Right ventricle myocardium inferior (tissue), 1 donor: ENCODE measurements at regions not wholly inside any gene's neighbourhood (a gene's known extent, or its start where the extent isn't known, plus 50 kb on each side); places are given as distances from the start of the nearest gene placed in this dataset.

Experiments
- ATAC-seq: fragments of 200-7000 bp; cut with Tn5 transposase; one replicate; pipeline ENCODE4 v1.9.1; 2020; ENCODE audit warnings: mild to moderate bottlenecking, moderate library complexity
- DNase-seq: peaks from one replicate; pipeline ENCODE4 v3.0.0; 2021; ENCODE audit errors: missing footprints
- intact Hi-C: fragments of 100-400 bp; cut with DNase I; formaldehyde crosslinking; loops from one replicate; pipeline ENCODE4 v1.11.0; 2022
- donor health status: DM: no; HTN: yes; CAD: no; lungs with severe emphysema.

DNA sequence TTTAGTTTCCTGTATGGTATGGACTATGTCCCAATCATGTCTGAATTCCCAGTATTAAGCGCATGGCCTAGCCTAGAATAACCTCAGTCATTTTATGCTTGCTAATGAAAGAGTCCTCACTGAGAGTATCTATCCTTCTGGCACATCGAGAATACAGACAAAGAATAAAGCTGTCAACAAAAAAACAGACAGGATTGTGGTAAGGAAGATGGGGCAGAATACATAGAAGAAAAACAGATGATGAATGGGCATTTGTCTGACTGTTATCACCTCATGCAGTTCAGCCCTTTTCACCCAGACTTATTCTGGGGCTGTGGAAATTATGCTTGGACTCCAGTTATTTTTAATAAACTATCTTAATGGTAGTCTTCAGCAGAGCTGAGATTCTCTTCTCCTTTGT lies 363.8 kb upstream of the TNC start:
- no peak for ATAC-seq
- intact Hi-C loops: no loop called here
- DNase-seq: no peak

DNA sequence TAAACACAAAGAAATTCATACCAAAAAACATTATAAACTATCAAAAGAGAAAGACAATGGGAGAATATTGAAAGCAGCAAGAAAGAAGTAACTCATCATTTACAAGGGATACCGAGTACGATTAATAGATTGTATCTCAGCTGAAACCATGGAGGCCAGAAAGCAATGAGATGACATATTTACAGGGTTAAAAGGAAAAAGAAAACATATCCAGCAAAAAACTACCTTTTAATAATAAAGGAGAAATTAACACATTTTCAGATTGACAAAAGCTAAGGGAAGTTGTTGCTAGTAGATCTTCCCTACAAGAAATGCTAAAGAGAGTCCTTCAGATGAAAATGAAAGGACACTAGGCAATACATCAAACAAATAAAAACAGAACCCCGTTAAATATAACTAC lies 364.8 kb upstream of the TNC start:
- intact Hi-C loops: no loop called here
- DNase-seq (no peak), ATAC-seq (no peak)

DNA sequence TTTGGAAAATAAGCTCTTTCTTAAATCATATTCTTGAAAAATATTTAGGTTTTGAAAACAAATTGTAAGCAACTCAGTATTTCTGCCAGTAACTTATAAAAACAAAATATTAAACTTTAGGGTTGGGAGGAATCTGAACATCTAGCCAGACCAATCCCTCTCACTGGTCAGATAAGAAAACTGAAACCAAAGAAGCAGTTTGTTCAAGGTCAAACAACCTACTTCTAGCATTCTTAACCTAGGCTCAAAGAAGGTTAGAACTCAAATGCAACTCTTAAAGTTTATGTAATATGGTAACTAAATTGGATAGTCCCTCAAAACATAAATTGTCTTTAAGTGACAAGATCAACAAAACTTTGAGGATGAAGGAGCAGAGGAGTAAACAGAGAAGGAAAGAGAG lies 374.9 kb upstream of the TNC start:
- DNase-seq (no peak), ATAC-seq (no peak)
- intact Hi-C loops: no loop called here

DNA sequence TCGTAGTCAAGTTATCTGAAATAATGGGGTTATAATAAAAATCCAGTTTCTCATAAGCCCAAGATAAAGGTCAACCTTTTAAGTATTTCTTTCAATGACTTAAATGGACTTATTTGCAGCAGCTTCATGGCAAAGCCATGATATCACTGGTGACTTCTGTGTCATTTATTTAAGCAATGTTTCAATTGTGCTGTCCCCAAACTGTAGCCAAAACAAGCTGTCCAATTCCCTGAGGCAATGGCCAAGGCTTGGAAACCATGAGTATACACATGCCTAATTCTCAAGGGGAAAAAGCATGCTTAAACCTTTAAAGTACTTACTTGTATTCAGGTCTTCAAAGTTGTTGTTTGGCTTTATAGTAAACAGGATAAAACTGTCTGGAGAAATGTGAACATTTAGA lies 376.4 kb upstream of the TNC start:
- intact Hi-C loops: no loop called here
- ATAC-seq: no peak
- DNase-seq: no peak

DNA sequence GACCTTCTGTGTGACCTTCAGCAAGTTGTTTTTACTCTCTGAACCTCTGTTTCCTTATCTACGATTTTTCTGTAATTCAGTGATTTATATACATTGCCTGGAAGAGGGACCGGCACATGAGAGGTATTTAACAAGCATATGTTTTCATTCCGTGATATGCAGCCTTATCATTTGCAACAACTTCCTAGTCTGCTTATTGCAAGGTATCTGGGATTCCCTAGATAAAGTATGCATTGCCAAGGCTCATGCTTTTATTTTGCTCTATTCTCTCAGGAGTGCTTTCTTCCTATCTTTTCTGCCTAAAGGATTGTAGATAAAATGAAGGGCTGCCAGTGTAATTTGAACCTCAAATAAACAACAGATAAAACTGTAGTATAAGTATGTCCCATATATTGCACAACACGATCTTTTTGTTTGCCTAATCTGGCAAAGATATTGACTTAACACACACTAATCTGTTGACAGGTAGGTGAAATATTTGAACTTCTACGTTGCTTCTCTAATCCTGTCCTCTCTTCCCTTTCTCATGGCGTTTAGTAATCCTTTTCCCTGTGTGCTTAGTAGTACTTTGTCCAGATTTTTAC lies 377.2 kb upstream of the TNC start:
- no peak for DNase-seq
- no peak for ATAC-seq
- intact Hi-C loops: no loop called here

DNA sequence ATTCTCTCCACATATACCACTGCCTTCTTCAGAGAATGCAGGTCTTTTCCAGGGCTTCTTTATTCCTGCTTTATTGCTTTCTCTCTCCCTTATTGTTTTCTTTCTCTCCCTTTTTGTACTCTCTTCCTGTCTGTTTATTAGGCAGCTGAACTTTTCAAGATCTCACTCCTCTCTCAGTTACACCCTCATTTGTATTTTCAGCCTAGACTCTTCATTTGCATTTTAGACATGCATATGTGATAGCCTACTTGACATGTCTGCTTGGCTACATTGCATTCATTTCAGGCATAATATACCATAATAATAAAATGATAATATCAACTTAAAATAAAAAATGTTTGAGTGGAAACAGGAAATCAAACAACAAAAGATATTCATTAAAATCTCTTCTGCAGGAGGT lies 377.9 kb upstream of the TNC start:
- intact Hi-C loops: no loop called here
- DNase-seq: no peak
- ATAC-seq: no peak

DNA sequence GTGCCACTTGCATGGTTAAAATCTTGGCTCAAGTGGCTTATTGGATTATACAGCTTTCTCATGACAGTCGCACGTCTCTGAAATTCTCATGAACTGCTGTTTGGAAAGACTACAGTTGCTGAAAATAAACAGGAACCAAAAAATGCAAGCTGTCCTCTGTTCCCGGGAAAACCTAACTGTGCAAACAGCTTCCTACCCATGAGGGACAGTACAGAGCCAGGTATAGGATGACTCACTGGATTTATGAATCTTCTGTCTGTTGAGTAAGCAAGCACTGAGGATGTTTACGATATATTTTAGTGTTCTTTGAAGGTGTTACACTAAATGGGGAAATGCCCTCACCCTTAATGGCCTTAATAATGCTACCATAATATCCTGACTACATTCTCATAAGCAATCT lies 380.3 kb upstream of the TNC start:
- intact Hi-C loops: no loop called here
- ATAC-seq: no peak
- DNase-seq: no peak

DNA sequence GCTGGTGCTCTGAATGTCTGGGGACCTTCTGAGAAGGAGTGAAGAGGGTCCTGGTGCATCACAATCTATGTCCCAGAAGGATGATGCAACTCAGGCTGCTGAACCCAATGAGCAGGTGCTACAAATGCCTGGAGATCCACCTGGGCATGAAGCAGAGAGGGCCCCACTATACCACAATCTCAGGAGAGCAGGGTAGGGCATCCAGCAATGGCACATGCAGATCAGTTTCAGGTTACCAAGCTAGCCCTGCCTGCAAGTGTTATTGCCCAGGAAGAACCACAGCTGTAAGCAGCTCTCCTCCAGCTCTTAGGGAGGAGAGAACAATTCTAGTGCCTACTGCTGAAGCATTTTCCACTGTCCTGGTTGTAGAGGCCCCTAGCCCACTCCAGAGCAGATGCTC lies 389.2 kb upstream of the TNC start:
- DNase-seq: no peak
- no peak for ATAC-seq
- intact Hi-C loops: no loop called here

DNA sequence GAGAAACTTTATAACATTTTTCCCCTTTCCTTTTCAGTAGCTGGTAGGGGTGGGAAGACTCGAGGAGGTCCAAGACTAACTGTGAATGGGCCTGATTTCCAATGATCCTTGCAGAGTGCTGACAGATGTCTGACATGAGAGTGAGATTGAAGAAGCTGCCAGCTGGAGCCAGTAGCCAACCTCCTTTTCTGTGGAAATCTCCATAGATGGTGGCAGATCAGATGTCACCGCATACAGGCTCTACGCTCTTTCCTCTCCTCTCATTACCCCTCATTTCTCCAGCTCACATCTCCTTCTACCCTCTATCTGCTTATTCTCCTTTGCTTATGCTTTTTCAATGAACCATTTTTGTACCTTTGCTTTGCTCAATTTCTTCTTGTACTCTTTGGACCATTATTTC lies 395.2 kb upstream of the TNC start:
- intact Hi-C loops: no loop called here
- ATAC-seq (no peak), DNase-seq (no peak)

DNA sequence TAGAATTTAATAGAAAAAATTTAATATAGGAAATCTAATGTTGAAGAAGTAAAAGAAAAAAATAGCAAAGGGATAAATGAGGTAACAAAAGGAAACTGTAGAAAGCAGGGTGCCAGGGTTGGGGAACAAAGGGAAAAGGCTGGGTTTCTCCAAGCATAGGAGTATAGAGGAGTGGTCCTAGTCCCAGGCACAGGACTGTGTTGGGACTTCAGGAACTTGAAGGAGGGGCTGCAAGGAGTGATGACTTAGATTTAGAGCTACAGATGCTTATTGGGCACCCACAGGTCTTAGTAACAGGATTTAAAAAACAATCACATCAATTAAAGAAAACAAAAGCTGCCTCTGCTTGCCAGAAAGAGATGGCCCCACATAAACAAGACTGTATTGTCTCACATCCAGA lies 396.5 kb upstream of the TNC start:
- DNase-seq: no peak
- no peak for ATAC-seq
- intact Hi-C loops: no loop called here

DNA sequence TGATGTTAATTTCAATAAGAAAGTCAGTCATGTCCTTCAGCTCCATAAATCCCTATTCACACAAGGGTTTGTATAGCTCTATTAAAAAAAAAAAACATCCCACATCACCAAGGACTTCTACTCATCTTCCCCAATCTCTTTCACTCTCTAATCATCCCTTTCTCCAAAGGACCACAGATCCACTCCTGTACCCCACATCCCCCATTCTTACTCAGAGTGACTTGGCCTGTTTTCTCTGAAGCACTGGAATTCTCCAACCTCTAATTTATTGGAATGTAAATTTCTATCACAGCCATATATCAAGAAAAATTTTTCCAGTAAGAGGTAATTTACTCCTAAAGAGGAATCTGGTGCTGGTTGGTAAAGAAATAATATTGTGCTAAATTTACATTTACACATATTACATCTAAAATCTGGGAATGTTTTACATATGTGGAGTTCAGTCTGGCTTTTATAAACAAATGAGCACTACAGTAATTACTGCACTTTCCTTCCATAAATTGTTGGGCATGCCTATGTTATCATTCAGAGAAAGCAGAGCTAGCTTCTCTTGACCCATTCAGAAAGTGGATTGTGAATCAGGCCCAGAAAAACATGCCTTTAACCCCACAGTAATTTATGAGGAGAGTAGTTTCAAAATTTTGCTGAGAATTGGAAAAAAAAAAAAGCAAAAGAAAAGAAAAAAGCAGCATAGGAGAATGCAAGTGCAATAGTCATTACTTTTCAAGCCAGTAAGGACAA lies 399.5 kb upstream of the TNC start:
- DNase-seq (no peak), ATAC-seq (no peak)
- intact Hi-C loops: no loop called here

DNA sequence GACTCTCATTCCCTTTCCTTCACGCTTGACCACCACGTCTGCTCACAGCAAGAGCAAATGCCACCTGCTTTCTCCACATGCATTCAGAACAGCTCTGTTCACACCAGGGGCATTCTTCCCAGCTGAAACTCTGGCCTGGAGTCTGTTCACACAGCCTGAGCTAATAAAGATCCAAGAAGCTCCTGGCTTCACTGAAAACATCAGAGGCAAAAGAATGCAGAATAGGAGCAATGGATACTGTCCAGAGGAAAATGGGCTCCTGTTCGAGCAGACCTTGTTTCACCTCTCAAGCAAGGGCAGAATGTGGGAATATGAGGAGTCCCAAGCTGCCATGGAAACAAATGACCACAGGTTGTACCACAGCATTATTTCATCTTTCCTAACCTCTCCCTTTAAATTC lies 402.7 kb upstream of the TNC start:
- intact Hi-C loops: loop anchor here (10.0 kb wide), 1 partner anchor 1116 kb away; no protein-coding TSS in a partner anchor
- ATAC-seq: no peak
- DNase-seq: no peak

DNA sequence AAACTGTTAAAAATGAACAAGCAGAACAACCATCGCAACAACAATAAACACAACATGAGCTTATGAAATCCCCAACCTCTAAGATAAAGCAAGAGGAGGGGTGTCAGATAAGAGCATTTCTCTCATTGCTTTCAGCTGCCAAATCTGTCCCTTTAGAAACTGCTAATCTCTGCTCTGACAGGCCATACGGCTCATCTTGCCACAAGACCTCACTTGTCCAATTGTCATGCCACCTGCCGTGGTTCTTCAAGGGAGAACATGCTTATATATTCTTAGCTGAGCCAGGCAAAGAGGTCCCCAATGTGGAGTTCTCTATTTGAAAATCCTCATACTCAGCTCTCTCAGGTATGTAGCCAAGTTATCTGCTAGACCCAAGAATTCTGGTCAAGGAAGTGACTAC lies 405.0 kb upstream of the TNC start:
- intact Hi-C loops: loop anchor here (10.0 kb wide), 1 partner anchor 1118 kb away; no protein-coding TSS in a partner anchor
- DNase-seq: no peak
- ATAC-seq: no peak

DNA sequence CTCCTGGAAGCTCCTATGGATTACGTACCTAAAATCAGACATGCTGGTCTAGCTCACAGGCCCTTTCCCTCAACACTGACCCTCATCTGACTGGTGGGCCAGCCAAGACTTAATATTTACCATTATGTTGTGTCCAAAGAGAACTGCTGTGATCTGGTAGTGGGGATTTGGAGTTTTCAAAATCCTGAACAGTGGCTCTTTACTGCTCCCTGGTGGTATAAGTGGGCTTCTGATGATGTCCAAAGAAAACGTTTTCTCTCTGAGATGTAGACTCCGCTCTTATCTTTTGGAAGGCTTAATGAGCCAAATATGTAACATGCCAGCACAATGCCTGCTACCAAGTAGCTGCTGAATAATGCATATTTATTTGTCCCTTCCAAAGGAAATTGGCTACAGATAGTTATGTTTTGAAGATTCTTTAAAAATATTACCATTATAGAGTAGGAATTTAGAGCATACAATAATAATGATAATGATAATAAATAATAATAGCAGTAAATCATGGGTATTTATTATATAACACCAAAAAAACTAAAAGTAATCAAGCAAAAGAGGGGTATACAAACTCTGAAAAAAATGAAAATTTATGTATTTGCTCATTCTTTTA lies 406.6 kb upstream of the TNC start:
- intact Hi-C loops: loop anchor here (10.0 kb wide), 1 partner anchor 1120 kb away; no protein-coding TSS in a partner anchor
- ATAC-seq (no peak), DNase-seq (no peak)

DNA sequence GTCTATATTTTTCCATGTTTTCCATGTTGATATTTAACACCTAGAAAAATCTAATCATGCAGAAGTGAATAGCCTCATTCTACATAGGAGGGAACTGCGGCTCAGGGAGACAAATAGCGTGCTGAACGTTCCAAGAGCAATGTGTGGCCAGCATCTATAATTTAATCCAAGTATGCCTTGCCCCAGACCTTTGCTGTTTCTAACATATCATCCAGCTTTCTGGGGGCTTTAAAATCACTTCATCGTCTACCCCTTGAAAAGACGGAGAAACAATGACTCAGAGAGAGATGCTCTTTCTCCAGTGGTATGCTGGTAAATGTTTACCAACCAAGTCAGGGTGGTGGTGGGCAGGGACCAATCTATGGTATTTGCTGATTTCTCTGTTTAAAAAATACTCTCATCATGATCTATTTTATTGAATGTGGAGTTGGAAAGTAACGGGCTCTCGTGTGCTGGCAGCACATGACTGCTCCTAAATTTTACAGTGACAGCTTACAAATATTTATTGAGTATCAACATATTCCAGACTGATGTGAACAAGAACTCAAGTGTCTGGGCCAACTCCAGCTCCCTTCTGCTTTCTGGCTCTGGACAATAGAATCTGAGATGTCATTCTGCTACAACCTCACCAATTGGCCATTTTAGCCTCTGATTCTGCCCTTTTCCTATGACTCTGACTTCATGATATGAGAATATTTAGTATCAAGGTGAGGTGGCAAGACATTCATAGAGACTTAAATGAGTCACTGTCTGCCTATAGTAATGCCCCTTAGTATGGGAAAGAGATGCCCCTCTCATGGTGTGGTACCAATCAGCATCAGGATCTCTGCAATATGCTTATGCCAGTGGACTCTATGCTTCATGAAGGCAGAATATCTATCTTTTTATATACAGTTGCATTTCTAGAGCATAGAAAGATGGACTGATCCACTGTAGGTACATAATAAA lies 407.4 kb upstream of the TNC start:
- no peak for DNase-seq
- intact Hi-C loops: loop anchor here (10.0 kb wide), 1 partner anchor 1121 kb away; no protein-coding TSS in a partner anchor
- no peak for ATAC-seq

DNA sequence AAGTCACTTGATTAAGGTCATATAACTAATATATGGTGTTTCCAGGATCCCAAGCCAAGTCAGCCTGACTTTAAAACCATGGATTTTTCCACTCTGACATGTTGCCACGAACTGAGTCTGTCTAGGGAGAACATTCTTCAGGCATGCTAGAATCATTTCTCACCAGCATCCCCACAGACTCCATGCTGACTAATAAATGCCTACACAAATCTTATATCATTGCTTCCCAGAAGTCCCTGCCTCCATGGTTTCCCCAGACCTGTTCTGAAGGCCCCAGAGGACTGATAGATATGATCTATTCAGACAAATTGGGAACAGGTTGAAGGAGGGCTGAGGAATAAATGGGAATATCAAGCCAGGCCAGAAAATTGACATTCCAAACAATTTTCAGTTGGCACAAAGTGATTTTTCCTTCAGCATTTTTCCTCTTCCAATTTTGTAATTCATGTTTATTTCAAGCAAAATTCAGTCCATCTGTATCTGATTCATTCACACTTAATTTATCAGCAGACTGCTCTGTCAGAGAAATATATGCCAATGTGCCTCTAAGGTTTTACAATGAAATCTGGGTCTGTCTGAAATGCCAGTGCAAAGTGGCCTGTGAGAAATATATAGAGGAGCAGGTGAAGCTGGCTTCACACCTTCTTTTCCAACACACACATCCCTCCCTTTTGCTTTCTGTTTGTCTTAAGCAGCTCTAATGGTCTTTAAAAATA lies 413.6 kb upstream of the TNC start:
- no peak for ATAC-seq
- DNase-seq: no peak
- intact Hi-C loops: no loop called here

DNA sequence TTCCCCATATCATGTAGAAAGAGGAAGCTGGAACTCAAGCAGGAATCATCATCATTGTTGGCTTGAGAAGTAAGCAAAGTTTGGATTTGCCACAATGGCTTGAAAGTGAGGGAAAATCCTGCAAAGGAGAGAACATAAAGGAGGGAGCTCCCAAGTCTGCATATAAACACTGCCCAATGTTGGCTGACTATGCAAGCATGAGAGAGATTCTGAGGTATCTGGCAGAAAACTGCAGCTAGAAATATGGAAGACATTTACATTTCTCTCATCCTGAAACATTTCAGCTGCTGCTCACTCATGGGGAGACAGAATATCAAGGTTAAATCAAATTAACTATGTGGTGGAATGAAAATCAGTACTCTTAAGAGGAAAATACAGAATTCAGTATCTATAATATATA lies 415.6 kb upstream of the TNC start:
- ATAC-seq (no peak), DNase-seq (no peak)
- intact Hi-C loops: no loop called here

DNA sequence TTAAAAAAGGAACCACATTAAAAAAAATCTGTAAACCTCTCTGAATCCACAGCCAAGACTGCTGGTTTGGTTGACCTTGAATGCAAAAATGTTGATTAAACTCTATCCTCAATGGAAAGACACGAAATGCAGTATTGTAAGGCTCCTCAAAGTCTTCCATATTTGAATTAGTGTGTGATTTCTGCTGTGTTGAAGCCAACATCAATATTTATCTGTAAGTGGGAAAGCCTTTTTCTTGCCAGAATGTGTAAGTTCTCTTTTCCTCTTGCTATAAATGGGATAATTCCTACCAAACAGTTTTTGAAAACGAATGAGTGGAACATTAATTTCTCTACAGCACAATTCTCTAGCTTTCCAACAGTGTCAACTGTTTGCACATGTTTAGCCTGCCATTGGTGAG lies 422.1 kb upstream of the TNC start:
- DNase-seq (no peak), ATAC-seq (no peak)
- intact Hi-C loops: no loop called here

DNA sequence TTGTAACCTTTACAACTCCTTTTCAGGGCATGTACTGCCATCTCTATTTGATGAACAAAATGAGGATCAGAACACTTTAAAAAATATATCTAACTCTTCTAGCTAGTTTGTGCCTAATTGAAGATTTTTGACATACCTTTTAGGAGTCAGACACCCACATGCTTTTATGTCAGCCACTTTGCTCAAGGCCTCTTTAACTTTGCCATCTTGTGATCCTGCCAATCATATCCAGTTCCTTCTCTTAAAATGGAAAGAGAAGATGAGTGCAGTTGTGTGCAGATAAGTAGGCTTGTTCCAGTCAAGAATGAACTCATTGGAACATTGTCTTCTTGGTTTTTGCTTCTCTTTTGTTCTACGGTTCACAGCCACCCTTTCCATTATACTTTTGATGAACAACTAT lies 425.6 kb upstream of the TNC start:
- DNase-seq (no peak), ATAC-seq (no peak)
- intact Hi-C loops: no loop called here
